SU-DHL-6 (cell line): ENCODE measurements at regions not wholly inside any gene's neighbourhood (a gene's known extent, or its start where the extent isn't known, plus 50 kb on each side); places are given as distances from the start of the nearest gene placed in this dataset.

Source experiments
- H2AFZ ChIP-seq: fragments of 200-600 bp; sonication (generic); 2 replicates; pipeline ENCODE4 v1.6.1; 2014; ENCODE audit warnings: low read depth, mild to moderate bottlenecking, moderate library complexity, mixed read lengths, antibody characterized with exemption, low read length; ENCODE audit not compliant: severe bottlenecking
- H3F3A ChIP-seq: fragments of 200-600 bp; shearing (Covaris generic); 2 replicates; pipeline ENCODE4 v1.6.0; 2016; ENCODE audit warnings: antibody characterized with exemption, mild to moderate bottlenecking; ENCODE audit not compliant: insufficient read depth
- H3K27ac ChIP-seq: fragments of 200-600 bp; sonication (generic); 2 replicates; pipeline ENCODE4 v1.5.1; 2016; ENCODE audit warnings: low read depth, mild to moderate bottlenecking, low read length, moderate library complexity, mixed read lengths
- H3K27me3 ChIP-seq: fragments of 200-600 bp; sonication (generic), shearing (Covaris generic); 2 replicates; pipeline ENCODE4 v1.6.0; 2014; ENCODE audit warnings: mild to moderate bottlenecking, low read length
- H3K36me3 ChIP-seq: fragments of 200-600 bp; sonication (generic); 2 replicates; pipeline ENCODE4 v1.6.1; 2014; ENCODE audit warnings: mild to moderate bottlenecking, low read length, mixed read lengths
- H3K4me2 ChIP-seq: fragments of 300-600, 200-600 bp; shearing (Covaris generic), sonication (generic); 2 replicates; pipeline ENCODE4 v1.6.0; 2014; ENCODE audit warnings: low read length, low read depth, mild to moderate bottlenecking; ENCODE audit not compliant: poor library complexity, severe bottlenecking
- H3K4me3 ChIP-seq: fragments of 200-600 bp; sonication (generic); 2 replicates; pipeline ENCODE4 v1.5.1; 2014; ENCODE audit warnings: antibody characterized with exemption, low read length, mild to moderate bottlenecking, mixed read lengths; ENCODE audit not compliant: insufficient read depth, poor library complexity, severe bottlenecking
- H3K79me2 ChIP-seq: fragments of 200-600 bp; sonication (generic); 2 replicates; pipeline ENCODE4 v1.6.1; 2014; ENCODE audit warnings: mild to moderate bottlenecking, low read length, moderate library complexity; ENCODE audit not compliant: insufficient read depth
- H3K9ac ChIP-seq: fragments of 200-600 bp; sonication (generic); 2 replicates; pipeline ENCODE4 v1.7.0; 2014; ENCODE audit warnings: mild to moderate bottlenecking, low read length
- H3K9me2 ChIP-seq: fragments of 200-600 bp; sonication (generic); replicated peaks from 2 replicates; pipeline ENCODE4 v1.6.1; 2014; ENCODE audit warnings: low read length; ENCODE audit not compliant: insufficient read depth
- H3K9me3 ChIP-seq: fragments of 200-600 bp; sonication (generic); 2 replicates; pipeline ENCODE4 v1.6.1; 2014; ENCODE audit warnings: low read length, mixed read lengths; ENCODE audit not compliant: insufficient read depth
- H4K20me1 ChIP-seq: fragments of 200-600 bp; sonication (generic); 2 replicates; pipeline ENCODE4 v1.6.1; 2014; ENCODE audit warnings: low read depth, mild to moderate bottlenecking, antibody characterized with exemption, low read length, moderate library complexity, mixed read lengths
- CTCF ChIP-seq: fragments of 200-600 bp; sonication (generic); IDR thresholded peaks from one replicate; pipeline ENCODE4 v1.5.1; 2017; ENCODE audit warnings: antibody characterized with exemption, mild to moderate bottlenecking, low read length, moderate library complexity; ENCODE audit not compliant: insufficient read depth, poor library complexity, severe bottlenecking
- EZH2phosphoT487 ChIP-seq: fragments of 200-600 bp; sonication (generic), shearing (Covaris generic); conservative IDR thresholded peaks from 2 replicates; pipeline ENCODE4 v1.6.1; 2018; ENCODE audit warnings: mild to moderate bottlenecking, antibody characterized with exemption, low read length, moderate library complexity, mixed read lengths

GRCh38 chr5:96093890-96094381 lies 132.3 kb upstream of the ELL2 start:
- H3K36me3 ChIP-seq: no peaks in the 10 kb centered on the region
- no peak overlapping the region for H2AFZ ChIP-seq
- no peaks in the 10 kb centered on the region for H3K9me2 ChIP-seq
- H3K4me2 ChIP-seq: no peak overlapping the region
- no peaks in the 10 kb centered on the region for H3F3A ChIP-seq
- H3K9ac ChIP-seq: no peak overlapping the region
- no peak overlapping the region for H3K4me3 ChIP-seq
- H4K20me1 ChIP-seq: no peaks in the 10 kb centered on the region
- H3K79me2 ChIP-seq: no peaks in the 10 kb centered on the region
- no peaks in the 10 kb centered on the region for H3K9me3 ChIP-seq
- no peak overlapping the region for H3K27ac ChIP-seq
- H3K27me3 ChIP-seq: no peaks in the 10 kb centered on the region
- TF ChIP-seq EZH2phosphoT487 (no peak), CTCF (no peak)

- TF ChIP-seq CTCF (no peak), EZH2phosphoT487 (no peak)
- Histone ChIP-seq H3K9ac (no peak overlapping the region), H3K36me3 (no peaks in the 10 kb centered on the region), H3K9me2 (no peaks in the 10 kb centered on the region), H3K9me3 (no peaks in the 10 kb centered on the region), H3K4me3 (no peak overlapping the region), H3K4me2 (no peak overlapping the region), H3K27ac (no peak overlapping the region), H3K79me2 (no peaks in the 10 kb centered on the region), H3K27me3 (no peaks in the 10 kb centered on the region), H4K20me1 (no peaks in the 10 kb centered on the region), H3F3A (no peaks in the 10 kb centered on the region), H2AFZ (no peak overlapping the region)
Measured at GRCh38 chr5:96093340-96093739, 131.7 kb upstream of the ELL2 start.

- TF ChIP-seq EZH2phosphoT487: no peak
- Histone ChIP-seq H3F3A (no peaks in the 10 kb centered on the region), H3K36me3 (no peaks in the 10 kb centered on the region), H3K9ac (no peak overlapping the region), H3K27ac (no peak overlapping the region), H3K9me3 (no peaks in the 10 kb centered on the region), H3K27me3 (no peaks in the 10 kb centered on the region), H3K4me2 (no peak overlapping the region), H4K20me1 (no peaks in the 10 kb centered on the region), H2AFZ (no peak overlapping the region), H3K79me2 (no peaks in the 10 kb centered on the region), H3K9me2 (no peaks in the 10 kb centered on the region), H3K4me3 (no peak overlapping the region)
Measured at GRCh38 chr5:96091874-96092273, 130.2 kb upstream of the ELL2 start.

- Histone ChIP-seq H2AFZ (no peak overlapping the region), H3K36me3 (no peaks in the 10 kb centered on the region), H4K20me1 (no peaks in the 10 kb centered on the region), H3K4me3 (no peak overlapping the region), H3K27me3 (no peaks in the 10 kb centered on the region), H3F3A (no peaks in the 10 kb centered on the region), H3K79me2 (no peaks in the 10 kb centered on the region), H3K9me2 (no peaks in the 10 kb centered on the region), H3K27ac (no peak overlapping the region), H3K9me3 (no peaks in the 10 kb centered on the region), H3K9ac (no peak overlapping the region), H3K4me2 (no peak overlapping the region)
- TF ChIP-seq CTCF: no peak
- no peak for TF ChIP-seq EZH2phosphoT487
Measured at GRCh38 chr5:96090215-96090614, 128.6 kb upstream of the ELL2 start.
